Retinal pigment epithelial cell (primary cell): ENCODE measurements at regions not wholly inside any gene's neighbourhood (a gene's known extent, or its start where the extent isn't known, plus 50 kb on each side); places are given as distances from the start of the nearest gene placed in this dataset.

Experiments
- DNase-seq: peaks from one replicate; pipeline ENCODE4 v3.0.0-alpha.2; 2010; ENCODE audit warnings: low read depth
- H3K4me3 ChIP-seq: 2 replicates; pipeline ENCODE4 v1.5.1; 2011; ENCODE audit warnings: mild to moderate bottlenecking, low read length, control low read depth, moderate library complexity
- TF ChIP-seq, protein P1 (sequence below): conservative IDR thresholded peaks from 2 replicates; pipeline ENCODE4 v1.5.1; 2011; ENCODE audit warnings: low read depth, low read length, control low read depth, inconsistent platforms

- no peak for DNase-seq
- TF ChIP-seq, protein P1, sequence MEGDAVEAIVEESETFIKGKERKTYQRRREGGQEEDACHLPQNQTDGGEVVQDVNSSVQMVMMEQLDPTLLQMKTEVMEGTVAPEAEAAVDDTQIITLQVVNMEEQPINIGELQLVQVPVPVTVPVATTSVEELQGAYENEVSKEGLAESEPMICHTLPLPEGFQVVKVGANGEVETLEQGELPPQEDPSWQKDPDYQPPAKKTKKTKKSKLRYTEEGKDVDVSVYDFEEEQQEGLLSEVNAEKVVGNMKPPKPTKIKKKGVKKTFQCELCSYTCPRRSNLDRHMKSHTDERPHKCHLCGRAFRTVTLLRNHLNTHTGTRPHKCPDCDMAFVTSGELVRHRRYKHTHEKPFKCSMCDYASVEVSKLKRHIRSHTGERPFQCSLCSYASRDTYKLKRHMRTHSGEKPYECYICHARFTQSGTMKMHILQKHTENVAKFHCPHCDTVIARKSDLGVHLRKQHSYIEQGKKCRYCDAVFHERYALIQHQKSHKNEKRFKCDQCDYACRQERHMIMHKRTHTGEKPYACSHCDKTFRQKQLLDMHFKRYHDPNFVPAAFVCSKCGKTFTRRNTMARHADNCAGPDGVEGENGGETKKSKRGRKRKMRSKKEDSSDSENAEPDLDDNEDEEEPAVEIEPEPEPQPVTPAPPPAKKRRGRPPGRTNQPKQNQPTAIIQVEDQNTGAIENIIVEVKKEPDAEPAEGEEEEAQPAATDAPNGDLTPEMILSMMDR = peak; percentile 38
- H3K4me3 ChIP-seq = no peak overlapping the region
Observed at GRCh38 chr1:115466433-115466832, 128.4 kb upstream of the NGF start.

- no peak for DNase-seq
- TF ChIP-seq, protein P1 = no peak
- no peak overlapping the region for H3K4me3 ChIP-seq
Observed at GRCh38 chr1:115465802-115466363, 127.8 kb upstream of the NGF start.

- no peak overlapping the region for H3K4me3 ChIP-seq
- DNase-seq = no peak
- TF ChIP-seq, protein P1 = peak; percentile 51
Observed at GRCh38 chr1:115463347-115463746, 125.3 kb upstream of the NGF start.

DNA sequence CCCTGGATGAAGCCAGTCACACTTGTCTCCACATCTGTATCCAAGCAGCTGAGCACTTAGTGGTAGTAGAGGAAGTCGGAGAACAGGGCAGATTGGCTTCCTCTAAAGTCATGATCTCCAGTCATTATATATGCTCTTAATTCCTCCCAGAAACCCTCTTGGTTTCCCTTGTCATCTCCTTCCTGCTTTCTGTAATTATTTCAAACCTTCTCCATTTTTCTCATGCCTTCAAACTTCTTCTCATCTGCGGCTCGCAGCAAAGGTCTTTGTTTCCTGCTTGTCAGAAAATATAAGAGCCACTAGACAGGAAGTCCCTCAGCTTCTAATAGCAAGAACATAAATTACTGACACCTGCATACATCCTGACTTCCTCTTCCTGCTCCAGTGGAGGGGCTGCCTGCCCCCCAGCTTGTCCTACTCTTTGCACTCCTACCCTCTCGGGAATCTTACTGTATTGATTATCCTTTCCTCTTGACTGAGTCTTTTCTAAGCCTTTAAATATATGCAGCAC is 124.6 kb upstream of the NGF start:
- no peak overlapping the region for H3K4me3 ChIP-seq
- no peak for DNase-seq
- TF ChIP-seq, protein P1 = no peak

- TF ChIP-seq, protein P1 = no peak
- DNase-seq = no peak
- H3K4me3 ChIP-seq = no peak overlapping the region
Observed at GRCh38 chr1:115461526-115461925, 123.5 kb upstream of the NGF start.

DNA sequence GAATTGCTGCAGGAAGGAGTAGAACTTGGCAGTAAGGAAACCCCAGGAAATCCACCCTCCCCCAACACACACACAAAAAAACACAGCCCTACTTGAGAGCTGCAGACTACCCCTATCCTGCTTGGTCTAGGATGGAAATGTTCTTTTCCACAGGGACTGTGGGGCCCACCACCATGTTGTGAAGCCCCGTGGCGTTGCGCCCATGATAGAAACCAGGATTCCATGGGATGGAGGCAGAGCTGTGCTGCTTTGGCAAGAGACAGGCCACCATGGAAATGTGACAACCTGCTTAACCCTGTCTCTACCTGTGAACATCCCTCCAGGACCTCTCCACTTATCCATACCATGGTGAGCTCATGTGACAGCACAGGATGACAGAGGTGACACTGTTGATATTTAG is 121.1 kb upstream of the NGF start:
- TF ChIP-seq, protein P1 = no peak
- DNase-seq = no peak
- no peak overlapping the region for H3K4me3 ChIP-seq

GRCh38 chr1:115458426-115459114 is 120.5 kb upstream of the NGF start:
- TF ChIP-seq, protein P1 = no peak
- no peak overlapping the region for H3K4me3 ChIP-seq
- DNase-seq = no peak
